ENCODE measurements at regions not wholly inside any gene's neighbourhood (a gene's known extent, or its start where the extent isn't known, plus 50 kb on each side); places are given as distances from the start of the nearest gene placed in this dataset.

DNA sequence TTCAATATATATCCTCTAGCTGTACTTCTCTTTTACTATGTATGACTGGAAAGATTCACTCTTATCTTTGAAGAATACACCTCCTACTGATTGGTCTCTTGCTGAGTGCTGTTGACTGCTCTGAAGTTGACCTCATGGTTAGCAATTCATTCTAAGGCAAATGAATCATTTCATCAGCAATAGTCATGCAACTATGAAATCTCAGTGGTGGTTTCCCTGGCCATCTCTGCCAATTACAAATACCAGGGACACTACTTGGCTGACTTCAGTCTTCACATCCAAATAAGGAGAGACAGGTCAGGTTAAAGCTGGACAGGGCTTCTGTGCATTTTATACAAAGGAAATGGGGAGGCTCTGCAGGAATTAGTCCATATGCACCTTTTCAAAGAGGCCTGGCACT lies 333.5 kb upstream of the ACTBL2 start:
- TF ChIP-seq CTCF (conservative IDR thresholded peaks at IDR 0.05; ENCODE audit: low read depth, low read length) (no peak), EZH2 (IDR thresholded peaks at IDR 0.05; ENCODE audit: low read length, unreplicated experiment) (no peak), EZH2phosphoT487 (IDR thresholded peaks at IDR 0.05; ENCODE audit: borderline replicate concordance, low read length) (no peak)

All from PC-3 (cell line).